HEK293 (cell line): ENCODE measurements at regions not wholly inside any gene's neighbourhood (a gene's known extent, or its start where the extent isn't known, plus 50 kb on each side); places are given as distances from the start of the nearest gene placed in this dataset.

ENCODE experiments used
- CTCF ChIA-PET: fragments of 350-600 bp; formaldehyde crosslinking; extraction: SDS; loops from one replicate; lab custom pipeline; 2021; ENCODE audit warnings: antibody characterized with exemption; lab: Yijun Ruan, JAX
- POLR2A ChIA-PET: fragments of 300-600 bp; formaldehyde crosslinking; extraction: SDS; loops from one replicate; lab custom pipeline; 2020; ENCODE audit warnings: antibody characterized with exemption, inconsistent platforms; lab: Yijun Ruan, JAX
- H3K27ac ChIP-seq: fragments of 200-500 bp; sonication (Bioruptor generic); 2 replicates; pipeline ENCODE4 v1.5.1; 2014; ENCODE audit warnings: low read depth, low read length, control low read depth, inconsistent platforms; ENCODE audit errors: extremely low read depth
- H3K36me3 ChIP-seq, 2 experiments: fragments of 200-500 bp in 1 of 2; sonication (Bioruptor generic) in 1 of 2; 1 replicate in 1 of 2; 2 replicates in 1 of 2; pipeline ENCODE4 v1.5.1; 2014 to 2017; ENCODE audit warnings: inconsistent platforms in 2 of 2, low read length in 2 of 2; ENCODE audit not compliant: control insufficient read depth in 2 of 2, insufficient read depth in 1 of 2
- H3K4me1 ChIP-seq: fragments of 200-500 bp; sonication (Bioruptor generic); 2 replicates; pipeline ENCODE4 v1.5.1; 2014; ENCODE audit warnings: mild to moderate bottlenecking, low read length, inconsistent platforms; ENCODE audit not compliant: control insufficient read depth, insufficient read depth
- H3K4me3 ChIP-seq: 2 replicates; pipeline ENCODE4 v1.5.1; 2011; ENCODE audit warnings: low read depth, mild to moderate bottlenecking, control low read depth, low read length, moderate library complexity
- H3K9me3 ChIP-seq: fragments of 200-500 bp; sonication (Bioruptor generic); 2 replicates; pipeline ENCODE4 v1.5.1; 2014; ENCODE audit warnings: low read depth, low read length, inconsistent platforms; ENCODE audit not compliant: control insufficient read depth, insufficient read depth
- KLF16 ChIP-seq: fragments of 450-650 bp; formaldehyde crosslinking; IDR thresholded peaks from 2 replicates; pipeline ENCODE4 v1.5.1; 2017; ENCODE audit warnings: missing biosample characterization, missing genetic modification characterization
- KLF7 ChIP-seq: fragments of 450-650 bp; formaldehyde crosslinking; IDR thresholded peaks from 2 replicates; pipeline ENCODE4 v1.5.1; 2016; ENCODE audit warnings: missing biosample characterization, missing genetic modification characterization, borderline replicate concordance
- REST ChIP-seq: fragments of 450-650 bp; formaldehyde crosslinking; IDR thresholded peaks from 2 replicates; pipeline ENCODE4 v1.5.1; 2016; ENCODE audit warnings: missing biosample characterization, missing genetic modification characterization
- SP7 ChIP-seq: fragments of 450-650 bp; formaldehyde crosslinking; IDR thresholded peaks from 2 replicates; pipeline ENCODE4 v1.5.1; 2016; ENCODE audit warnings: missing biosample characterization, missing genetic modification characterization
- ZEB2 ChIP-seq: fragments of 450-650 bp; formaldehyde crosslinking; IDR thresholded peaks from 2 replicates; pipeline ENCODE4 v1.5.1; 2016; ENCODE audit warnings: missing biosample characterization, missing genetic modification characterization
- ZNF133 ChIP-seq: fragments of 450-650 bp; formaldehyde crosslinking; IDR thresholded peaks from 2 replicates; pipeline ENCODE4 v1.5.1; 2016; ENCODE audit warnings: missing biosample characterization, missing genetic modification characterization
- ZNF423 ChIP-seq: fragments of 450-650 bp; formaldehyde crosslinking; IDR thresholded peaks from 2 replicates; pipeline ENCODE4 v1.5.1; 2016; ENCODE audit warnings: missing biosample characterization, missing genetic modification characterization
- ZNF48 ChIP-seq: fragments of 450-650 bp; formaldehyde crosslinking; IDR thresholded peaks from 2 replicates; pipeline ENCODE4 v1.5.1; 2016; ENCODE audit warnings: missing biosample characterization, missing genetic modification characterization
- ZNF549 ChIP-seq: fragments of 450-650 bp; IDR thresholded peaks from 2 replicates; pipeline ENCODE4 v1.5.1; 2018; ENCODE audit warnings: missing biosample characterization, missing genetic modification characterization, mild to moderate bottlenecking, inconsistent platforms, moderate library complexity
- ZNF585B ChIP-seq: fragments of 450-650 bp; formaldehyde crosslinking; IDR thresholded peaks from 2 replicates; pipeline ENCODE4 v1.5.1; 2016; ENCODE audit warnings: missing biosample characterization, missing genetic modification characterization
- ZNF670 ChIP-seq: fragments of 450-650 bp; formaldehyde crosslinking; IDR thresholded peaks from 2 replicates; pipeline ENCODE4 v1.5.1; 2016; ENCODE audit warnings: missing biosample characterization, missing genetic modification characterization, low read depth
- ZNF704 ChIP-seq: fragments of 450-650 bp; formaldehyde crosslinking; IDR thresholded peaks from 2 replicates; pipeline ENCODE4 v1.5.1; 2016; ENCODE audit warnings: missing biosample characterization, missing genetic modification characterization
- TF ChIP-seq, protein P1 (sequence below): fragments of 450-650 bp; formaldehyde crosslinking; IDR thresholded peaks from 2 replicates; pipeline ENCODE4 v1.5.1; 2016; ENCODE audit warnings: missing biosample characterization, missing genetic modification characterization
- TF ChIP-seq, protein P2 (sequence below): fragments of 450-650 bp; formaldehyde crosslinking; IDR thresholded peaks from 2 replicates; pipeline ENCODE4 v1.5.1; 2017; ENCODE audit warnings: missing biosample characterization, missing genetic modification characterization
- TF ChIP-seq, protein P3 (sequence below): fragments of 450-650 bp; formaldehyde crosslinking; IDR thresholded peaks from 2 replicates; pipeline ENCODE4 v1.5.1; 2016; ENCODE audit warnings: missing biosample characterization, missing genetic modification characterization

DNA sequence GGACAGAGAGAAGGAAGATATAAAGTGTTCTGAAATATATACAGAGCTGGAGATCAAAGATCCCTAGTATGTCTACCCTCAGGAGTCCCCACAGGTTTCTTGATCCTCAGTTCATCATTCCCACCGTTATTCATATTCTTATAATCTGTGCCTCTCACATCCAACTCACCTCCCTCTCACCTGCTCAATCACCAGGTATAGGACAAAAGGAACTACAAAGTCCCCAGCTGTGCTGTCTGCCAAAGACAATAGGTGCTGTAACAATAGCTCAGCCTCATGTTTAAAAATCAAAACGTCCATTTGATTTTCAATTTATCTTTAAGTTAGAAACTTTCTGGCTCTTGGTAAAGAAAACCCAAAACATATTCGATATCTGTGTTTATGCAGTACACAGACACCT, 121.1 kb upstream of the PKN2 start:
- ChIA-PET POLR2A (no interaction called here), CTCF (interaction anchor here (0.6 kb wide), 1 partner anchor 191 kb away, joined by 3 read pairs; no protein-coding TSS in a partner anchor)
- Histone ChIP-seq H3K9me3 (no peaks in the 10 kb centered on the region), H3K27ac (no peak overlapping the region), H3K4me1 (no peaks in the 10 kb centered on the region), H3K36me3 (no peaks in the 10 kb centered on the region), H3K4me3 (no peak overlapping the region)
- TF ChIP-seq, protein P1, sequence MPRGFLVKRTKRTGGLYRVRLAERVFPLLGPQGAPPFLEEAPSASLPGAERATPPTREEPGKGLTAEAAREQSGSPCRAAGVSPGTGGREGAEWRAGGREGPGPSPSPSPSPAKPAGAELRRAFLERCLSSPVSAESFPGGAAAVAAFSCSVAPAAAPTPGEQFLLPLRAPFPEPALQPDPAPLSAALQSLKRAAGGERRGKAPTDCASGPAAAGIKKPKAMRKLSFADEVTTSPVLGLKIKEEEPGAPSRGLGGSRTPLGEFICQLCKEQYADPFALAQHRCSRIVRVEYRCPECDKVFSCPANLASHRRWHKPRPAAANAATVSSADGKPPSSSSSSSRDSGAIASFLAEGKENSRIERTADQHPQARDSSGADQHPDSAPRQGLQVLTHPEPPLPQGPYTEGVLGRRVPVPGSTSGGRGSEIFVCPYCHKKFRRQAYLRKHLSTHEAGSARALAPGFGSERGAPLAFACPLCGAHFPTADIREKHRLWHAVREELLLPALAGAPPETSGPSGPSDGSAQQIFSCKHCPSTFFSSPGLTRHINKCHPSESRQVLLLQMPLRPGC = no peak
- TF ChIP-seq ZNF670 (no peak), ZNF423 (tag by site-specific recombination) (no peak)

DNA sequence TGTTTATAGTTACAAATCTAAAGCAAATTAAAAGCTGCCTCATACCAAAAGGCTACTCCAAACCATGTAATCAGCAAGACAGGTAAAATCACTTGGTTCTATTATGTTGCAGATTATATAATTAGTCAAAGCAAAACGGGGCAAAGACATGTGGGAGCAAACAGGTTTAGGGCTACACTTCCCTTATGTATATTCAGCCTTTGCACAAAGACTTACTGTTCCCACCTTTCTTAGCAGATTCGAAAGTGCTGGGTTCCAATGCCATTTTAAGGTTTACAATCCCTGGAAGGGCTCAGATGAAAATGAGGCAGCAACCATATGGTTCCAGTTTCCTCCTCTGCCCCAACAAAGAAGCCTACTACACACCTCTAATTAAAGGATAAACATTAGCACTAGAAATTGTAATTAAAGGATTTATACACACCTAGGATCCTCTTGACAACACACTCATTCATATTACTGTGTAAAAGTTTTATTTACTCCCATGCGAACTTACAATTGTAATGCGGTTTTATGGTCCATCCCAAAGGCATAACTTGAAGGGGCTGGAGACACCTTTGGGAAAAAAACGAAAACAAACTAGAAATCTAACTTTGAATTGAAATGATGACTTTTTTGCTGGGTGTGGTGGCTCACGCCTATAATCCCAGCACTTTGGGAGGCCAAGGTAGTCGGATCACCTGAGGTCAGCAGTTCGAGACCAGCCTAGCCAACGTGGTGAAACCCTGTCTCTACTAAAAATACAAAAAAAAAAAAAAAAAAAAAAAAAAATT, 117.3 kb upstream of the PKN2 start:
- Histone ChIP-seq H3K9me3 (no peaks in the 10 kb centered on the region), H3K36me3 (no peaks in the 10 kb centered on the region), H3K27ac (no peak overlapping the region), H3K4me3 (no peak overlapping the region), H3K4me1 (no peaks in the 10 kb centered on the region)
- ChIA-PET CTCF (no interaction called here), POLR2A (no interaction called here)
- TF ChIP-seq KLF16 (tag by site-specific recombination) = no peak
- no peak for TF ChIP-seq ZNF704
- no peak for TF ChIP-seq ZNF585B (tag by site-specific recombination)
- TF ChIP-seq SP7 (tag by site-specific recombination) = peak; percentile 57
- no peak for TF ChIP-seq REST (tag by site-specific recombination)
- no peak for TF ChIP-seq KLF7 (tag by site-specific recombination)
- TF ChIP-seq ZNF549 (tag by site-specific recombination) = no peak

- ChIA-PET CTCF (no interaction called here), POLR2A (no interaction called here)
- TF ChIP-seq ZNF48 (tag by site-specific recombination) (no peak), ZNF133 (no peak), ZEB2 (tag by site-specific recombination) (no peak)
- TF ChIP-seq, protein P2, sequence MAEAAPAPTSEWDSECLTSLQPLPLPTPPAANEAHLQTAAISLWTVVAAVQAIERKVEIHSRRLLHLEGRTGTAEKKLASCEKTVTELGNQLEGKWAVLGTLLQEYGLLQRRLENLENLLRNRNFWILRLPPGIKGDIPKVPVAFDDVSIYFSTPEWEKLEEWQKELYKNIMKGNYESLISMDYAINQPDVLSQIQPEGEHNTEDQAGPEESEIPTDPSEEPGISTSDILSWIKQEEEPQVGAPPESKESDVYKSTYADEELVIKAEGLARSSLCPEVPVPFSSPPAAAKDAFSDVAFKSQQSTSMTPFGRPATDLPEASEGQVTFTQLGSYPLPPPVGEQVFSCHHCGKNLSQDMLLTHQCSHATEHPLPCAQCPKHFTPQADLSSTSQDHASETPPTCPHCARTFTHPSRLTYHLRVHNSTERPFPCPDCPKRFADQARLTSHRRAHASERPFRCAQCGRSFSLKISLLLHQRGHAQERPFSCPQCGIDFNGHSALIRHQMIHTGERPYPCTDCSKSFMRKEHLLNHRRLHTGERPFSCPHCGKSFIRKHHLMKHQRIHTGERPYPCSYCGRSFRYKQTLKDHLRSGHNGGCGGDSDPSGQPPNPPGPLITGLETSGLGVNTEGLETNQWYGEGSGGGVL = no peak
- TF ChIP-seq, protein P3, sequence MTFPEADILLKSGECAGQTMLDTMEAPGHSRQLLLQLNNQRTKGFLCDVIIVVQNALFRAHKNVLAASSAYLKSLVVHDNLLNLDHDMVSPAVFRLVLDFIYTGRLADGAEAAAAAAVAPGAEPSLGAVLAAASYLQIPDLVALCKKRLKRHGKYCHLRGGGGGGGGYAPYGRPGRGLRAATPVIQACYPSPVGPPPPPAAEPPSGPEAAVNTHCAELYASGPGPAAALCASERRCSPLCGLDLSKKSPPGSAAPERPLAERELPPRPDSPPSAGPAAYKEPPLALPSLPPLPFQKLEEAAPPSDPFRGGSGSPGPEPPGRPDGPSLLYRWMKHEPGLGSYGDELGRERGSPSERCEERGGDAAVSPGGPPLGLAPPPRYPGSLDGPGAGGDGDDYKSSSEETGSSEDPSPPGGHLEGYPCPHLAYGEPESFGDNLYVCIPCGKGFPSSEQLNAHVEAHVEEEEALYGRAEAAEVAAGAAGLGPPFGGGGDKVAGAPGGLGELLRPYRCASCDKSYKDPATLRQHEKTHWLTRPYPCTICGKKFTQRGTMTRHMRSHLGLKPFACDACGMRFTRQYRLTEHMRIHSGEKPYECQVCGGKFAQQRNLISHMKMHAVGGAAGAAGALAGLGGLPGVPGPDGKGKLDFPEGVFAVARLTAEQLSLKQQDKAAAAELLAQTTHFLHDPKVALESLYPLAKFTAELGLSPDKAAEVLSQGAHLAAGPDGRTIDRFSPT (tag by site-specific recombination) = no peak
- H3K9me3 ChIP-seq = no peaks in the 10 kb centered on the region
- no peak overlapping the region for H3K4me3 ChIP-seq
- H3K27ac ChIP-seq = no peak overlapping the region
- H3K36me3 ChIP-seq = no peaks in the 10 kb centered on the region
- H3K4me1 ChIP-seq = no peaks in the 10 kb centered on the region
Observed at GRCh38 chr1:88571506-88571905, 112.6 kb upstream of the PKN2 start.
